ENCODE measurements at regions not wholly inside any gene's neighbourhood (a gene's known extent, or its start where the extent isn't known, plus 50 kb on each side); places are given as distances from the start of the nearest gene placed in this dataset.

DNA sequence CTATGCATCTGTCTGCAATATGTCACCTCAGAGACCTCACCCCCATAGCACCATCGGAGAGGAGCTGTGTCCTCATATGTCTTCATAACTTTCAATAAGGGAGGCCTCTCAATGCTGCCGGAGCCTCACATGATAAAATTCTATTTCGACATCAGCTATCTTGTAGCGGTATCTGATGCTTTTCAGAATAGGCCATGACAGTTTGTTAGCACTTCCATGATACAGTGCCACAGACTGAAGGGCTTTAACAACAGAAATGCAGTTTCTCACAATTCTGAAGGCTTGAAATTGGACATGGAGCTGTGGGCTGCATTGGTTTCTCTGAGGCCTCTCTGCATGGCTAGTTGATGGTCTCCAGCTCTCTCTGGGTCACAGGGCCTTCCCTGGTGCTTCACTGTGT lies 125.0 kb upstream of the PZP start:
- no peak overlapping the region for H3K27ac ChIP-seq
- POLR2A ChIA-PET (ENCODE audit: unreplicated experiment) = no interaction called here
- BruUV-seq (replicated peaks) = no TSS peak
- no peak for TF ChIP-seq EZH2 (IDR thresholded peaks at IDR 0.05; ENCODE audit: low read depth)
- TF ChIP-seq, protein P1, sequence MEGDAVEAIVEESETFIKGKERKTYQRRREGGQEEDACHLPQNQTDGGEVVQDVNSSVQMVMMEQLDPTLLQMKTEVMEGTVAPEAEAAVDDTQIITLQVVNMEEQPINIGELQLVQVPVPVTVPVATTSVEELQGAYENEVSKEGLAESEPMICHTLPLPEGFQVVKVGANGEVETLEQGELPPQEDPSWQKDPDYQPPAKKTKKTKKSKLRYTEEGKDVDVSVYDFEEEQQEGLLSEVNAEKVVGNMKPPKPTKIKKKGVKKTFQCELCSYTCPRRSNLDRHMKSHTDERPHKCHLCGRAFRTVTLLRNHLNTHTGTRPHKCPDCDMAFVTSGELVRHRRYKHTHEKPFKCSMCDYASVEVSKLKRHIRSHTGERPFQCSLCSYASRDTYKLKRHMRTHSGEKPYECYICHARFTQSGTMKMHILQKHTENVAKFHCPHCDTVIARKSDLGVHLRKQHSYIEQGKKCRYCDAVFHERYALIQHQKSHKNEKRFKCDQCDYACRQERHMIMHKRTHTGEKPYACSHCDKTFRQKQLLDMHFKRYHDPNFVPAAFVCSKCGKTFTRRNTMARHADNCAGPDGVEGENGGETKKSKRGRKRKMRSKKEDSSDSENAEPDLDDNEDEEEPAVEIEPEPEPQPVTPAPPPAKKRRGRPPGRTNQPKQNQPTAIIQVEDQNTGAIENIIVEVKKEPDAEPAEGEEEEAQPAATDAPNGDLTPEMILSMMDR (conservative IDR thresholded peaks at IDR 0.05) = no peak
- intact Hi-C loops (cut with micrococcal nuclease; ENCODE audit: unreplicated experiment) = loop anchor here (5.0 kb wide), 1 partner anchor 299 kb away; no protein-coding TSS in a partner anchor
- H2AFZ ChIP-seq = no peak overlapping the region
- no peak overlapping the region for H3K4me3 ChIP-seq
- no peaks in the 10 kb centered on the region for H3K36me3 ChIP-seq (ENCODE audit: low read depth)
- H3K9me3 ChIP-seq (ENCODE audit: insufficient read depth, low read depth) = no peaks in the 10 kb centered on the region
- CTCF ChIA-PET = interaction anchor here (1.1 kb wide), 1 partner anchor 414 kb away, joined by 6 read pairs; no protein-coding TSS in a partner anchor
- no peak overlapping the region for H3K4me2 ChIP-seq
- no peaks in the 10 kb centered on the region for H4K20me1 ChIP-seq (ENCODE audit: insufficient read depth)
- H3F3A ChIP-seq (ENCODE audit: insufficient read depth, low read depth) = no peaks in the 10 kb centered on the region
- H3K27me3 ChIP-seq (ENCODE audit: insufficient read depth, low read depth) = 0 out of 2 replicates have a peak, but pooled peaks cover 5% of the 10 kb centered on the region
- no peaks in the 10 kb centered on the region for H3K4me1 ChIP-seq (replicated peaks; ENCODE audit: insufficient read depth)
- H3K9me2 ChIP-seq (ENCODE audit: insufficient read depth) = no peaks in the 10 kb centered on the region
- H3K79me2 ChIP-seq (ENCODE audit: low read depth) = no peaks in the 10 kb centered on the region
- DNase-seq = no peak

DNA sequence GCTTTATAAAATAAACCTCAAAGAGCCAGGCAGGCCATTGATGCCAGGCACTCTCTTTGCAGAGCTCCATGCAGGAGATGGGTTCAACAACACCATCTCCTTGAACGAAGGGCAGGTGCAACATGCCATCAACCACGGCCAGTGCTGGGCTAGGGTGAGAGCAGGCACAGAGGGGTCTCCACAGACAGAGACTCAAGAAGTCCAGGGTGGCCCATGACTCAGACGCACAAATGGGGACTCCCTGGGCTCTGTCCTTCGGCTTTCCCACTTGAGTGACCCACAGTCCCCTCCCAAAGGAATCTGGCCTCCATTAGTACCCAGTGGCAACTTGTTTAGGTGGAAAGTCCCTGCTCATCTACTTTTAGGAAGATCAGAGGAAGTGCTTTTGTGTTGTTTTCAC lies 124.4 kb upstream of the PZP start:
- intact Hi-C loops (cut with micrococcal nuclease; ENCODE audit: unreplicated experiment) = loop anchor here (5.0 kb wide), 1 partner anchor 300 kb away; no protein-coding TSS in a partner anchor
- Histone ChIP-seq H2AFZ (no peak overlapping the region), H3K36me3 (ENCODE audit: low read depth) (no peaks in the 10 kb centered on the region), H3K4me2 (no peak overlapping the region), H3K9me2 (ENCODE audit: insufficient read depth) (no peaks in the 10 kb centered on the region), H3K4me1 (replicated peaks; ENCODE audit: insufficient read depth) (no peaks in the 10 kb centered on the region), H4K20me1 (ENCODE audit: insufficient read depth) (no peaks in the 10 kb centered on the region), H3K27me3 (ENCODE audit: insufficient read depth, low read depth) (0 out of 2 replicates have a peak, but pooled peaks cover 2% of the 10 kb centered on the region), H3K27ac (no peak overlapping the region), H3K9me3 (ENCODE audit: insufficient read depth, low read depth) (no peaks in the 10 kb centered on the region), H3K79me2 (ENCODE audit: low read depth) (no peaks in the 10 kb centered on the region), H3F3A (ENCODE audit: insufficient read depth, low read depth) (no peaks in the 10 kb centered on the region), H3K4me3 (no peak overlapping the region)
- BruUV-seq (replicated peaks) = no TSS peak
- DNase-seq = no peak
- POLR2A ChIA-PET (ENCODE audit: unreplicated experiment) = no interaction called here
- TF ChIP-seq, protein P1 (conservative IDR thresholded peaks at IDR 0.05) = no peak
- TF ChIP-seq EZH2 (IDR thresholded peaks at IDR 0.05; ENCODE audit: low read depth) = no peak
- CTCF ChIA-PET = interaction anchor here (1.1 kb wide), 1 partner anchor 415 kb away, joined by 6 read pairs; no protein-coding TSS in a partner anchor

DNA sequence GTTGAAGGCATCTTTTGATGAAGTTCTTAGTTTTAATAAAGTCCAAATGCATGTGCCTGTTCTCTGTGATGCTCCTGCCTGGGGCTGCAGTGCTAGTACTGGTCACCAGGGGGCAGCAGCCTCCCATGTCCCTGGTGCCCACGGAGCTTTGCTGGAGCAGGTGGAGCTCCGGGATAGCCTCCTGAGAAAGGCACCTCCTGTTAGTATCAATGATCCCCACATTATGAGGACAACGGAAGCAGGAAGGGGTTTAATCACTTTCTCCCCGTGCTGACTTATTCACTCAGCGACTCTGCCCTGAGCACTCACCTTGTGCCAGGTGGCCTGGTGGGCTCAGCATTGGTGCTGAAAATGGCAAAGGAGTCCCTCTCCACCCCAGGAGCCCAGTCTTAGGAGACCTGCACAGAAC lies 123.0 kb upstream of the PZP start:
- DNase-seq = peak in 1 of 2 experiments; percentile 65
- H3F3A ChIP-seq (ENCODE audit: insufficient read depth, low read depth) = no peaks in the 10 kb centered on the region
- H3K27ac ChIP-seq = no peak overlapping the region
- no peaks in the 10 kb centered on the region for H3K9me2 ChIP-seq (ENCODE audit: insufficient read depth)
- TF ChIP-seq EZH2 (IDR thresholded peaks at IDR 0.05; ENCODE audit: low read depth) = no peak
- TF ChIP-seq, protein P1 (conservative IDR thresholded peaks at IDR 0.05) = peak; percentile 96
- H3K9me3 ChIP-seq (ENCODE audit: insufficient read depth, low read depth) = no peaks in the 10 kb centered on the region
- no peaks in the 10 kb centered on the region for H3K4me1 ChIP-seq (replicated peaks; ENCODE audit: insufficient read depth)
- BruUV-seq (replicated peaks) = no TSS peak
- no peaks in the 10 kb centered on the region for H3K27me3 ChIP-seq (ENCODE audit: insufficient read depth, low read depth)
- ChIA-PET CTCF (interaction anchor here (0.5 to 1.0 kb wide), 5 partner anchors 43 to 728 kb away, joined by 3 to 8 read pairs (median 6); no protein-coding TSS in a partner anchor), POLR2A (ENCODE audit: unreplicated experiment) (no interaction called here)
- H4K20me1 ChIP-seq (ENCODE audit: insufficient read depth) = no peaks in the 10 kb centered on the region
- H3K4me3 ChIP-seq = no peak overlapping the region
- no peaks in the 10 kb centered on the region for H3K36me3 ChIP-seq (ENCODE audit: low read depth)
- no peak overlapping the region for H2AFZ ChIP-seq
- intact Hi-C loops (cut with micrococcal nuclease; ENCODE audit: unreplicated experiment) = loop anchor here (1.0 to 5.0 kb wide), 4 partner anchors 301 to 810 kb away; no protein-coding TSS in a partner anchor
- H3K4me2 ChIP-seq = 0 out of 2 replicates have a peak overlapping the region, but pooled peaks have one; percentile 20
- H3K79me2 ChIP-seq (ENCODE audit: low read depth) = no peaks in the 10 kb centered on the region
